Uterus (tissue), 3 donors: ENCODE measurements at regions not wholly inside any gene's neighbourhood (a gene's known extent, or its start where the extent isn't known, plus 50 kb on each side); places are given as distances from the start of the nearest gene placed in this dataset.

Experiments used
- DNase-seq, 2 donors: peaks; one replicate each; pipeline ENCODE4 v3.0.0-alpha.2; 2019 to 2020
- H3K27ac ChIP-seq, 2 donors: fragments of 200-600 bp; sonication (generic); 1 replicate in 1 of 2; 2 replicates in 1 of 2; pipeline ENCODE4 v1.5.1; 2016 to 2018
- H3K27me3 ChIP-seq, 2 donors: fragments of 200-600 bp; sonication (generic); one replicate each; pipeline ENCODE4 v1.5.1; 2018 to 2019; ENCODE audit warnings: control low read depth in 1 of 2
- H3K36me3 ChIP-seq, 2 donors: fragments of 200-600 bp; sonication (generic); one replicate each; pipeline ENCODE4 v1.5.1; 2019; ENCODE audit warnings: control low read depth in 1 of 2
- H3K4me1 ChIP-seq, 2 donors: fragments of 200-600 bp; sonication (generic); one replicate each; pipeline ENCODE4 v1.5.1; 2018 to 2019; ENCODE audit warnings: control low read depth in 1 of 2
- H3K4me3 ChIP-seq, 2 donors: fragments of 200-600 bp; sonication (generic); 1 replicate in 1 of 2; 2 replicates in 1 of 2; pipeline ENCODE4 v1.5.1; 2018 to 2019; ENCODE audit warnings: mild to moderate bottlenecking in 1 of 2
- H3K9me3 ChIP-seq, 2 donors: fragments of 200-600 bp; sonication (generic); one replicate each; pipeline ENCODE4 v1.5.1; 2019; ENCODE audit warnings: control low read depth in 1 of 2
- POLR2A ChIP-seq, 2 donors: fragments of 450-650 bp; IDR thresholded peaks; one replicate each; pipeline ENCODE4 v1.6.1; 2016; ENCODE audit warnings: antibody characterized with exemption in 2 of 2, mild to moderate bottlenecking in 1 of 2, moderate library complexity in 1 of 2
- intact Hi-C: fragments of 100-400 bp; cut with DNase I; formaldehyde crosslinking; loops from one replicate; pipeline ENCODE4 v1.15.1; 2023; ENCODE audit warnings: low total_unique reads
- TF ChIP-seq, protein P1 (sequence below), 4 experiments: fragments of 200-600 bp in 2 of 4; fragments of 450-650 bp in 2 of 4; sonication (generic) in 2 of 4; IDR thresholded peaks; one replicate each; pipeline ENCODE4 v1.5.1; 2016 to 2019; ENCODE audit warnings: antibody characterized with exemption in 4 of 4, mild to moderate bottlenecking in 2 of 4, moderate library complexity in 1 of 4
- donor health status: DM: yes; HTN: yes; CAD: no.

DNA sequence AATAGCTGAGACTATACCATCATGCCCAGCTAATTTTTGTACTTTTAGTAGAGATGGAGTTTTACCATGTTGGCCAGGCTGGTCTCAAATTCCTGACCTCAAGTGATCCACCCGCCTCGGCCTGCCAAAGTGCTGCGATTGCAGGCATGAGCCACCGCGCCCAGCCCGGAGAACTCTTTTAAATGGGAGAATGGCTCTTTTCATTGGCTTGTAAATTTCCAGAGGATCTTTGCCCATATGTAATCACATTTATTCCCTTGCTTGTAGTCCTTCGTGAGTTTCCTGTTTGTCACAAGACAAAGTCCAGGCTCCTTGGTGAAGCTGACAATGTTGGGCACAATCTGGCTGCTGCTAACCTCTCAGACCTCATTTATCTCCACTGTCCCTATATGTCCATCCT, 135.1 kb downstream of the CEP57L1 start:
- Histone ChIP-seq H3K9me3 (no peaks in the 10 kb centered on the region), H3K4me1 (no peaks in the 10 kb centered on the region), H3K36me3 (no peaks in the 10 kb centered on the region), H3K27me3 (no peaks in the 10 kb centered on the region), H3K27ac (no peak overlapping the region), H3K4me3 (no peak overlapping the region)
- no peak for TF ChIP-seq POLR2A (IDR thresholded peaks at IDR 0.05)
- TF ChIP-seq, protein P1, sequence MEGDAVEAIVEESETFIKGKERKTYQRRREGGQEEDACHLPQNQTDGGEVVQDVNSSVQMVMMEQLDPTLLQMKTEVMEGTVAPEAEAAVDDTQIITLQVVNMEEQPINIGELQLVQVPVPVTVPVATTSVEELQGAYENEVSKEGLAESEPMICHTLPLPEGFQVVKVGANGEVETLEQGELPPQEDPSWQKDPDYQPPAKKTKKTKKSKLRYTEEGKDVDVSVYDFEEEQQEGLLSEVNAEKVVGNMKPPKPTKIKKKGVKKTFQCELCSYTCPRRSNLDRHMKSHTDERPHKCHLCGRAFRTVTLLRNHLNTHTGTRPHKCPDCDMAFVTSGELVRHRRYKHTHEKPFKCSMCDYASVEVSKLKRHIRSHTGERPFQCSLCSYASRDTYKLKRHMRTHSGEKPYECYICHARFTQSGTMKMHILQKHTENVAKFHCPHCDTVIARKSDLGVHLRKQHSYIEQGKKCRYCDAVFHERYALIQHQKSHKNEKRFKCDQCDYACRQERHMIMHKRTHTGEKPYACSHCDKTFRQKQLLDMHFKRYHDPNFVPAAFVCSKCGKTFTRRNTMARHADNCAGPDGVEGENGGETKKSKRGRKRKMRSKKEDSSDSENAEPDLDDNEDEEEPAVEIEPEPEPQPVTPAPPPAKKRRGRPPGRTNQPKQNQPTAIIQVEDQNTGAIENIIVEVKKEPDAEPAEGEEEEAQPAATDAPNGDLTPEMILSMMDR (IDR thresholded peaks at IDR 0.05): no peak
- DNase-seq: no peak
- intact Hi-C loops: no loop called here

DNA sequence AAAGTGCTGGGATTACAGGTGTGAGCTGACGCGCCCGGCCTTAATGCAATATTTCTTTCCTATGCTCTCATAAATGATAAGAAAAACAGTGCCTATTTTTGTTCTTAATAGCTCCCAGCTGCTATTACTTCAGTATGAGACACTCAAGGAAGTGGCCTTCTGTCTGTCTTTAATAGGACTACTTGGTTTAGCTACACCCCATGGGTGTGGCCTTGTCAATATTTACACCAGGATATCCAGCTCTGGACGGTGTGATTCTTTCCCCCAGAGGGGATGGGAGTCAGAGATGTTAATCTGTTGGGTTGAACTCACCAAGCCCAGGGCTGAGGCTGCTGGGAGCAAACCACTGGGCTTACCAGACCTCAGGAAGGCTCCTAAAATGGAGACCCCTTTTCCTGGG, 134.2 kb downstream of the CEP57L1 start:
- Histone ChIP-seq H3K27ac (no peak overlapping the region), H3K9me3 (no peaks in the 10 kb centered on the region), H3K27me3 (no peaks in the 10 kb centered on the region), H3K4me3 (no peak overlapping the region), H3K4me1 (no peaks in the 10 kb centered on the region), H3K36me3 (no peaks in the 10 kb centered on the region)
- no peak for DNase-seq
- TF ChIP-seq, protein P1 (IDR thresholded peaks at IDR 0.05): no peak
- TF ChIP-seq POLR2A (IDR thresholded peaks at IDR 0.05): no peak
- intact Hi-C loops: no loop called here

DNA sequence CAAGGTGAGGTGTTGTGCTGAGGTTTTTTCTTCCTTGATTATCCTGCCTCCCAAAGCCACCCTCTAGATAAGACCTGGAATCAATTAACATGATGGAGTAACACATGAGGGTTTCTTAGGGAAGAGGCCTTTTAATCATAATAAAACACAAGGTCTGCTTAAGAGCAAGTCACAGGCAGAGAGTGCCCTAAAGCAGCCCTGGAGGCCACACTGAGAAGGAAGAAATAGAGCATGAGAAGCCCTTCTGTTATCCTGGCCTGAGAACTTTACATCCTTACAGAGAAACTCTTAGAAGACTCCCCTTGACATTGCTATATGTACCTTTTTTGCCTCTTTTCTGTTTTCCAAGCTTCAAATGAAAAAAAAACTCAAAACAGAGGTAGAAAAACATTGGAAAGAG, 132.3 kb downstream of the CEP57L1 start:
- intact Hi-C loops: no loop called here
- TF ChIP-seq, protein P1 (IDR thresholded peaks at IDR 0.05): no peak
- no peak for TF ChIP-seq POLR2A (IDR thresholded peaks at IDR 0.05)
- no peak overlapping the region for H3K4me3 ChIP-seq

DNA sequence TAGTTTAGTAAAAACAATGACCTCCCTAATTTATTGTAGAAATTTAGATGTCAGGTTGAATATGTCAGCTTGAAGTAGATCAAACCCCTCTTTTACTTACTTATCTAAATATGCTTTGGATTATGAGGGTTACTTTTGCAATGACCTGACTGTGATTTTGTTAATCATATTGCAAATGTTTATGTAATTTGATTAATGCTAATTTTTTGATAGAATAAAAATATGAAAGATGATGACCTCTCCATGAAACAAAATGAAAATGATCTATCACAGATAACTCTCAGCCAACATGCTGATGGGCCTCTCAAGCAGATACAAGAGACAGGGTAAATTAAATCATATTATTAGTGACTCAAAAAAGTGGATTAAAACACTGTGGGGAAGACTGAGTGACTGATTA, 131.0 kb downstream of the CEP57L1 start:
- H3K9me3 ChIP-seq: no peaks in the 10 kb centered on the region
- H3K4me3 ChIP-seq: no peak overlapping the region
- H3K27me3 ChIP-seq: no peaks in the 10 kb centered on the region
- no peaks in the 10 kb centered on the region for H3K36me3 ChIP-seq
- intact Hi-C loops: no loop called here
- H3K27ac ChIP-seq: no peak overlapping the region
- DNase-seq: no peak
- no peaks in the 10 kb centered on the region for H3K4me1 ChIP-seq
- no peak for TF ChIP-seq POLR2A (IDR thresholded peaks at IDR 0.05)
- TF ChIP-seq, protein P1 (IDR thresholded peaks at IDR 0.05): no peak

More for the DNA sequence above, 132.3 kb downstream of the CEP57L1 start:
- Histone ChIP-seq H3K9me3 (no peaks in the 10 kb centered on the region), H3K4me1 (no peaks in the 10 kb centered on the region), H3K27ac (no peak overlapping the region), H3K27me3 (no peaks in the 10 kb centered on the region), H3K36me3 (no peaks in the 10 kb centered on the region)
- no peak for DNase-seq

DNA sequence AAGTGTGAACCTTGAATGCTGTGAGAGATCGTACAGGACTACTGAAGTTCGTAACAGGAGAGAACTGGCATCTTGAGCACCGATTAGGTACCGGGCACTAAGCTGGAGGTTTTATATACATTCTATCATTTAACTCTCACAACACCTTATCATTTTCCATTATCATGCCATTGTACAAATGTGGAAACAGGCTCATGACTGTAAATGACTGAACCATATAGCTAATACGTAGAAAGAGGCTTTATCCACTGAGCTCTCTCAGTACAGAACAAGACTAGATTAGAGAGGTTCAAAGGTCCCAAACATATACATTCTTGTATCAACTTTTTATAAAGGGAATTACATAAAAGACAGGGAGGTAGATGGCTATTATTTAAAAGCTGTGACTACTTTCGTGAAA, 130.6 kb downstream of the CEP57L1 start:
- Histone ChIP-seq H3K27me3 (no peaks in the 10 kb centered on the region), H3K9me3 (no peaks in the 10 kb centered on the region), H3K4me1 (no peaks in the 10 kb centered on the region), H3K27ac (no peak overlapping the region), H3K36me3 (no peaks in the 10 kb centered on the region), H3K4me3 (no peak overlapping the region)
- no peak for TF ChIP-seq POLR2A (IDR thresholded peaks at IDR 0.05)
- no peak for DNase-seq
- intact Hi-C loops: no loop called here

DNA sequence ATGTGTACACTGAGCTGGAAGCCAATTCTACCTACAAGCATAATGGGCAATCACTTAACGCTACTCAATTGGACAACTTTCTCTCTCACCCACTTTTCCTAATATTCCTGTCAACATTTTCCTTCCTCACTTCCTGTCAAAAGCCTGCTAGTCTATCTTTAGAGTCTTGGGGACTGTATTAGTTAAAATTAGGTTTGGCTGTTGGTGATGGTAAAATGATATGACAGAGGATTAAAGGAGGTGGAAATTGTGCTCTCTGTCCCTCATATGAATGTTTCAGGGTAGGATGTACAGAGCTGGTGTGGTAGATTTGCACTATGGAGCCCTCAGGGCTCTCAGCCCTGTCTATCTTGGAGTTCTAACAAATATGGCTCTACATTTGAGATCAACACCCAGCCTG, 129.7 kb downstream of the CEP57L1 start:
- DNase-seq: no peak
- H3K36me3 ChIP-seq: no peaks in the 10 kb centered on the region
- no peaks in the 10 kb centered on the region for H3K27me3 ChIP-seq
- intact Hi-C loops: no loop called here
- H3K4me3 ChIP-seq: no peak overlapping the region
- no peaks in the 10 kb centered on the region for H3K9me3 ChIP-seq
- no peaks in the 10 kb centered on the region for H3K4me1 ChIP-seq
- no peak overlapping the region for H3K27ac ChIP-seq
- TF ChIP-seq, protein P1 (IDR thresholded peaks at IDR 0.05): no peak
- TF ChIP-seq POLR2A (IDR thresholded peaks at IDR 0.05): no peak
